ENCODE measurements at regions not wholly inside any gene's neighbourhood (a gene's known extent, or its start where the extent isn't known, plus 50 kb on each side); places are given as distances from the start of the nearest gene placed in this dataset.

GRCh38 chr11:95432714-95433503 lies 201.9 kb upstream of the SESN3 start:
- TF ChIP-seq CTCF (IDR thresholded peaks at IDR 0.05) (no peak), ZFX (IDR thresholded peaks at IDR 0.05; ENCODE audit: borderline replicate concordance) (no peak)
